Calu3 (cell line): ENCODE measurements at regions not wholly inside any gene's neighbourhood (a gene's known extent, or its start where the extent isn't known, plus 50 kb on each side); places are given as distances from the start of the nearest gene placed in this dataset.

Experiments used
- BruUV-seq: library from RNA; stranded (reverse); fragments of 400-500 nt; replicated peaks from 2 replicates; lab custom pipeline; 2021; lab: Mats Ljungman, UMichigan
- CTCF ChIA-PET: fragments of 300-600 bp; sonication (Branson Sonifier 250); formaldehyde crosslinking; loops from one replicate; lab custom pipeline; 2022; ENCODE audit warnings: antibody characterized with exemption; lab: Charles Lee
- DNase-seq: peaks from one replicate; pipeline ENCODE4 v3.0.0; 2022
- H3K27ac Mint-ChIP-seq: one replicate; pipeline ENCODE4 v1.8.0; 2022; ENCODE audit warnings: mixed read lengths; ENCODE audit not compliant: unreplicated experiment
- H3K27me3 Mint-ChIP-seq: one replicate; pipeline ENCODE4 v1.8.0; 2022; ENCODE audit warnings: mixed read lengths; ENCODE audit not compliant: unreplicated experiment
- H3K36me3 Mint-ChIP-seq: one replicate; pipeline ENCODE4 v1.8.0; 2022; ENCODE audit warnings: mild to moderate bottlenecking, moderate library complexity, mixed read lengths; ENCODE audit not compliant: insufficient read depth, unreplicated experiment
- H3K4me1 Mint-ChIP-seq: one replicate; pipeline ENCODE4 v1.8.0; 2022; ENCODE audit warnings: mild to moderate bottlenecking, low read depth, mixed read lengths; ENCODE audit not compliant: unreplicated experiment
- H3K4me3 Mint-ChIP-seq: one replicate; pipeline ENCODE4 v1.8.0; 2022; ENCODE audit warnings: mild to moderate bottlenecking, low read depth, moderate library complexity, mixed read lengths; ENCODE audit not compliant: unreplicated experiment
- H3K9me3 Mint-ChIP-seq: one replicate; pipeline ENCODE4 v1.8.0; 2022; ENCODE audit warnings: low read depth, mixed read lengths; ENCODE audit not compliant: unreplicated experiment
- intact Hi-C: fragments of 100-400 bp; cut with micrococcal nuclease; formaldehyde crosslinking; loops from one replicate; pipeline ENCODE4 v1.10.0; 2022; ENCODE audit not compliant: unreplicated experiment
- TF ChIP-seq, protein P1 (sequence below): fragments of 200-600 bp; IDR thresholded peaks from one replicate; pipeline ENCODE4 v1.8.0; 2022; ENCODE audit warnings: antibody characterized with exemption; ENCODE audit not compliant: unreplicated experiment

DNA sequence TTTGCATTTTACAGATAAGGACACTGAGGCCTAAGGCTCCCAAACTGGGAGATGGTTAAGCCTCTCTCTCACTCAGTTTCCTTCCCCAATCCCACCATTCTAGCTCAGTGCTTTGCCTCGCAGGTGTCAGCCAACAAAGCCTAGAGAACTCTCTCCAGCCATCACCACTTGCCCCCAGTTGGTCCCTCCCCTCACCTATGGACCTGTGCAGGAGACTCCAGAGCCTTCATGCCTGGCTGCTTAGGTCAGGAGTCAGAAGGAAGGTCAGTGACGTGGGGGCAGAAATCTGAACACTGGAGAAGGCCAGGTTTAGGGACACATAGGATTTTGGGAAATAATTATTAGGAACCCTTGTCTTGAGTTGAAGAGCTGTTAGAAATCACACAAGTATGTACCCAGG is 295.3 kb downstream of the PTPRU start:
- Mint-ChIP-seq H3K4me3 (no peak overlapping the region), H3K4me1 (no peaks in the 10 kb centered on the region), H3K27me3 (peaks cover 28% of the 10 kb centered on the region), H3K9me3 (peaks cover 5% of the 10 kb centered on the region), H3K36me3 (no peaks in the 10 kb centered on the region), H3K27ac (no peak overlapping the region)
- intact Hi-C loops = no loop called here
- no peak for DNase-seq
- TF ChIP-seq, protein P1, sequence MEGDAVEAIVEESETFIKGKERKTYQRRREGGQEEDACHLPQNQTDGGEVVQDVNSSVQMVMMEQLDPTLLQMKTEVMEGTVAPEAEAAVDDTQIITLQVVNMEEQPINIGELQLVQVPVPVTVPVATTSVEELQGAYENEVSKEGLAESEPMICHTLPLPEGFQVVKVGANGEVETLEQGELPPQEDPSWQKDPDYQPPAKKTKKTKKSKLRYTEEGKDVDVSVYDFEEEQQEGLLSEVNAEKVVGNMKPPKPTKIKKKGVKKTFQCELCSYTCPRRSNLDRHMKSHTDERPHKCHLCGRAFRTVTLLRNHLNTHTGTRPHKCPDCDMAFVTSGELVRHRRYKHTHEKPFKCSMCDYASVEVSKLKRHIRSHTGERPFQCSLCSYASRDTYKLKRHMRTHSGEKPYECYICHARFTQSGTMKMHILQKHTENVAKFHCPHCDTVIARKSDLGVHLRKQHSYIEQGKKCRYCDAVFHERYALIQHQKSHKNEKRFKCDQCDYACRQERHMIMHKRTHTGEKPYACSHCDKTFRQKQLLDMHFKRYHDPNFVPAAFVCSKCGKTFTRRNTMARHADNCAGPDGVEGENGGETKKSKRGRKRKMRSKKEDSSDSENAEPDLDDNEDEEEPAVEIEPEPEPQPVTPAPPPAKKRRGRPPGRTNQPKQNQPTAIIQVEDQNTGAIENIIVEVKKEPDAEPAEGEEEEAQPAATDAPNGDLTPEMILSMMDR = no peak
- no TSS peak for BruUV-seq
- CTCF ChIA-PET = no interaction called here

DNA sequence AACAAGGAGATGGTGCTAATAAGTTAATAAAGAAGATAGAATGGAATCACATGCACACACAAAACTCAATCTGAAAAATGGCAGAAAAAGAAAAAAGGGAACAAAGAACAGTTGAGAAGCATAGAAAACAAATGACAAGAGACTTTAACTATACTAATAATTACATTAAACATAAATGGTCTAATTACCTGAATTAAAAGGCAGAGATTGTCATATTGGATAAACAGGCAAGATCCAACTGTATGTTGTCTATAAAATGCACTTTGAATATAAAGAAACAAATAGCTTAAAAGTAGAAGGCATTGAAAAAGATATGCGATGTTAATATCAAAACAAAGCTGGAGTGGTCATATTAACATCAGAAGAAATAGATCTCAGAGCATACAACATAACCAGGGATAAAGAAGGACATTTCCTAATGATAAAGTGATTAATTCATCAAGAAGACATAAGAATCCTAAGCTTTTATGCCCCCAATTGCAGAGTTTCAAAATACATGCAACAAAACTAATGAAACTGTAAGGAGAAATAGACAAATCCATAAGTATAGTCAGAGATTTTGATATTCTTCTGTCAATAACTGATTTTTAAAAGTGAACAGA is 293.5 kb downstream of the PTPRU start:
- Mint-ChIP-seq H3K36me3 (no peaks in the 10 kb centered on the region), H3K4me3 (no peak overlapping the region), H3K4me1 (no peaks in the 10 kb centered on the region), H3K27me3 (peaks cover 46% of the 10 kb centered on the region), H3K27ac (no peak overlapping the region), H3K9me3 (peaks cover 5% of the 10 kb centered on the region)
- no TSS peak for BruUV-seq
- intact Hi-C loops = no loop called here
- TF ChIP-seq, protein P1 = no peak
- DNase-seq = no peak
- CTCF ChIA-PET = no interaction called here

DNA sequence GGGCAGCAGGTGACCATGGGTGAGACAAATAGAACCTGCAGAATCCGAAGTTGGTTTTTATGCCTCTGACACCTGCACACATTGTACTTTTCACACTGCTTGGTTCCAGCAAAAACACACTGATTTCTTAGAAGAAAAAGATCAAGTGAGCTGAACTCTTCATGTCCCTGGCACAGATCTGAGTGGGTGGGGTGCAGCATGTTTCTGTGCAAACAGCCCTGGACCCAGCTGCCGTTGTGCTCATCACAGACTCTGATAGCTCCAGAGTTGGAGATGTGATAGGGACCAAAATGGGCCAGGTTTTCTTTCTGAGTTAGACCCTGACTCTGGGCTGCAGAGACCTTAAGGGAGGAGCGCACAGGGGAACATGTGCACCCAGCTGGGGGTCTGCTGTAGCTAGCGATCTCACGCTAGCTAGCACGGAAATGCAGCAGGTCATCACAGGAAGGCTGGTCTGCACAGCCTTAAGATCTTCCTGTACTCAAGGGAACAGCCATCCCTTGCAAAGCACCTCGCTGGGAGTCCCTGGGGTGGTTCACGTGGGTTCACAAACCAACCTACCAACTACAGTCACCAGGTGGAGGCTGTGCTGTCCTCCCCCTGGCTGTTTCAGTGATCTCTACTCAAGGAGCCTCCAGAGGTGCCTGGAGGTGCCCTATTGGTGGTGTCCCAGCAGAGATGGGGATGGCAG is 291.1 kb downstream of the PTPRU start:
- no TSS peak for BruUV-seq
- Mint-ChIP-seq H3K4me3 (no peak overlapping the region), H3K27me3 (peaks cover 70% of the 10 kb centered on the region), H3K9me3 (peaks cover 5% of the 10 kb centered on the region), H3K4me1 (no peaks in the 10 kb centered on the region), H3K27ac (no peak overlapping the region), H3K36me3 (no peaks in the 10 kb centered on the region)
- CTCF ChIA-PET = no interaction called here
- DNase-seq = no peak
- TF ChIP-seq, protein P1 = no peak
- intact Hi-C loops = no loop called here

DNA sequence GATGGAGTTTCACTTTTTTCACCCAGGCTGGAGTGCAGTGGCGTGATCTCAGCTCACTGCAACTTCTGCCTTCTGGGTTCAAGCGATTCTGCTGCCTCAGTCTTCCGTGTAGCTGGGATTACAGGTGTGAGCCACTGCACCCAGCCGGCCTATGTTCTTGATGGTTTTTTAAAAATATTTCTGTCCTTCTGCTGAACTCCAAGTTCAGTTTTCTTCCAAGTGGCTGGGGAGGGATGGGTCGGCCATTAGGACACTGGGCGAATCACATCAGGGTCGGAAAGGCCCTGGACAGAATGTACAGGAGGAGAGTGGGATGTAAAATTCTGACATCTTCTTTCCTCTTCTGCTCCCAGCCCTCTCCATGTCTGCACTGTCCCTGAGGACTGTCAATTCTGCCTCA is 289.6 kb downstream of the PTPRU start:
- H3K9me3 Mint-ChIP-seq = peaks cover 5% of the 10 kb centered on the region
- no TSS peak for BruUV-seq

More for the DNA sequence above, 289.6 kb downstream of the PTPRU start:
- peaks cover 80% of the 10 kb centered on the region for H3K27me3 Mint-ChIP-seq
- no peak overlapping the region for H3K27ac Mint-ChIP-seq
- H3K4me1 Mint-ChIP-seq = no peaks in the 10 kb centered on the region
- DNase-seq = no peak
- CTCF ChIA-PET = no interaction called here
- TF ChIP-seq, protein P1 = no peak
- H3K36me3 Mint-ChIP-seq = no peaks in the 10 kb centered on the region
- H3K4me3 Mint-ChIP-seq = no peak overlapping the region
- intact Hi-C loops = no loop called here
